ENCODE measurements at regions not wholly inside any gene's neighbourhood (a gene's known extent, or its start where the extent isn't known, plus 50 kb on each side); places are given as distances from the start of the nearest gene placed in this dataset.
"Not testable (repeated sequence)": the region's sequence is repeated elsewhere in the genome, so short reads cannot be mapped to it uniquely, and the experiment has no call there.

DNA sequence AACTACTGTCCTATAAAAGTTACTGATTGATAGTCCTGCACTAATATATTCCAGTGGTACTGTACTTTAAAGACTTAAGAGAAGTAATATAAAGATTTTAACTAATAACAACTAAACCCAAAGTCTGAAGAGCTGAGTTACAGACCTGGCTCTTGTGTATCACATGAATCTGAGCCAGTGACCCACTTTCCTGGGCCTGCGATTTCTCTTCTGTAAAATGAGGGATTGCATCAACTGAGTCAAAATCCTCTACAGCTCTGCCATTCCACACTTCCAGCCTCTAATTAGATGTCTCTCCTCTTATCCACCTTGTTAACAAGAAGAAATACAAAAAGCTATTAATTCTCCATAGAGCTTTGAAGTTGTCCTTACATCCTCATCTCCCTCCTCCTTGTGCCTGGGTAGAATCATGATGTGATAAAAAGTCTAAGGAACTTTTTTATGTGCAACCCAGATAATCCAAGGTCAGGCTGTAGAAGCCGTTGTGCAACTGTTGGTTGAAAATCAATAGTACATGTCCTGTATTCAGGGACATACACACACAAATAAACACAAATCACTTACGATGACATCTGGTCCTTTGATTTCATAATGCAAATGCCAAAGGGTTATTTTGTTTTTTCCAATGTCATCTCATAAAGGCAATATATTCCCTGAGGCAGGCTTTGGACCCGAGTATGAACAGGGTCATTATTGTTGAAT lies 410.3 kb downstream of the KCNA4 start (continued):
- TF ChIP-seq, protein P1, sequence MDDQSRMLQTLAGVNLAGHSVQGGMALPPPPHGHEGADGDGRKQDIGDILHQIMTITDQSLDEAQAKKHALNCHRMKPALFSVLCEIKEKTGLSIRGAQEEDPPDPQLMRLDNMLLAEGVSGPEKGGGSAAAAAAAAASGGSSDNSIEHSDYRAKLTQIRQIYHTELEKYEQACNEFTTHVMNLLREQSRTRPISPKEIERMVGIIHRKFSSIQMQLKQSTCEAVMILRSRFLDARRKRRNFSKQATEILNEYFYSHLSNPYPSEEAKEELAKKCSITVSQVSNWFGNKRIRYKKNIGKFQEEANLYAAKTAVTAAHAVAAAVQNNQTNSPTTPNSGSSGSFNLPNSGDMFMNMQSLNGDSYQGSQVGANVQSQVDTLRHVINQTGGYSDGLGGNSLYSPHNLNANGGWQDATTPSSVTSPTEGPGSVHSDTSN (IDR thresholded peaks at IDR 0.05) = no peak
- no peak for TF ChIP-seq TCF12 (IDR thresholded peaks at IDR 0.05)
- TF ChIP-seq GABPA (IDR thresholded peaks at IDR 0.05; ENCODE audit: low read depth) = no peak
- no peak for TF ChIP-seq RAD21 (IDR thresholded peaks at IDR 0.05; ENCODE audit: low read length)
- TF ChIP-seq CHD2 (IDR thresholded peaks at IDR 0.05; ENCODE audit: low read length, partially characterized antibody) = no peak

DNA sequence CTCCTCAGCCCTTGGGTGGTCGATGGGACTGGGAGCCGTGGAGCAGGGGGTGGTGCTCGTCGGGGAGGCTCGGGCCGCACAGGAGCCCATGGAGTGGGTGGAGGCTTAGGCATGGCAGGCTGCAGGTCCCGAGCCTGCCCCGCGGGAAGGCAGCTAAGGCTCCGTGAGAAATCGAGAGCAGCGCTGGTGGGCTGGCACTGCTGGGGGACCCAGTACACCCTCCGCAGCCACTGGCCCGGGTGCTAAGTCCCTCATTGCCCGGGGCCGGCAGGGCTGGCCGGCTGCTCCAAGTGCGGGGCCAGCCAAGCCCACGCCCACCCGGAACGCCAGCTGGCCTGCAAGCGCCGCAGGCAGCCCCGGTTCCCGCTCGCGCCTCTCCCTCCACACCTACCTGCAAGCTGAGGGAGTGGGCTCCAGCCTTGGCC lies 416.7 kb downstream of the KCNA4 start:
- CTCF ChIA-PET; H3F3A ChIP-seq (replicated peaks; ENCODE audit: insufficient read depth); H3K4me1 ChIP-seq (ENCODE audit: control insufficient read depth in 1 of 2, insufficient read depth in 2 of 2, low read depth in 1 of 2, low read length in 1 of 2); H3K79me2 ChIP-seq (ENCODE audit: insufficient read depth); H3K27ac ChIP-seq (ENCODE audit: low read depth in 2 of 2, low read length in 1 of 2); H3K4me2 ChIP-seq; H3K36me3 ChIP-seq (replicated peaks in 1 of 2; ENCODE audit: control insufficient read depth in 1 of 2, insufficient read depth in 2 of 2, low read length in 1 of 2); H3K9me2 ChIP-seq; H3K9me3 ChIP-seq; POLR2A ChIA-PET; H3K27me3 ChIP-seq (ENCODE audit: insufficient read depth); H3K9ac ChIP-seq; DNase-seq; H2AFZ ChIP-seq (ENCODE audit: low read depth); H3K4me3 ChIP-seq (ENCODE audit: low read depth in 2 of 2, low read length in 1 of 2); H4K20me1 ChIP-seq (ENCODE audit: insufficient read depth): not testable (repeated sequence)
- WGBS (ENCODE audit: low lambda C conversion rate) = 77% methylated on average over 5 of the region's 27 CpGs

DNA sequence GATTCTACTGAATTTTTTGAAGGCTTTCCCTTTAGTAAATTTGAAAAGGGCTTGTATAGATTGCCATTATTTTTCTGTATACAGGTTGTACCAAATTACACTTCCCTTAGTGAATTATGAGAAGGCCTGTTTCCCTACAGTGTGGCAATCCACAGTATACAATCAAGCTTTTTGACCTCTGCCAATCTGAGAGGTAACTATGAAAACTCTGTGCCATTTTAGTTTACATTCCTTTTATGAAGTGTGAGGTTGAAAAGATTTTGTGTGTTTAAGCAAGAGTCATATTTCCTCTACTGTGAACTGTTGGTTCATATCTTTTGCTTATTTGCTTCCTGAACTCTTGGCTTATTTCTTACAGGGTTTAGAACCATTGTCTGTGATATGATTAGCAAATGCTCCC lies 432.5 kb downstream of the KCNA4 start:
- H3K36me3 ChIP-seq (replicated peaks in 1 of 2; ENCODE audit: control insufficient read depth in 1 of 2, insufficient read depth in 2 of 2, low read length in 1 of 2) = no peaks in the 10 kb centered on the region
- H2AFZ ChIP-seq (ENCODE audit: low read depth) = no peak overlapping the region
- H3K27me3 ChIP-seq (ENCODE audit: insufficient read depth) = no peaks in the 10 kb centered on the region
- no peaks in the 10 kb centered on the region for H3K4me1 ChIP-seq (ENCODE audit: control insufficient read depth in 1 of 2, insufficient read depth in 2 of 2, low read depth in 1 of 2, low read length in 1 of 2)
- no peak for DNase-seq
- no peaks in the 10 kb centered on the region for H3F3A ChIP-seq (replicated peaks; ENCODE audit: insufficient read depth)
- H3K4me3 ChIP-seq (ENCODE audit: low read depth in 2 of 2, low read length in 1 of 2) = no peak overlapping the region
- POLR2A ChIA-PET = no interaction called here
- no peak overlapping the region for H3K9ac ChIP-seq
- no peak overlapping the region for H3K27ac ChIP-seq (ENCODE audit: low read depth in 2 of 2, low read length in 1 of 2)
- H3K9me2 ChIP-seq = no peaks in the 10 kb centered on the region
- TF ChIP-seq GATA2 (CRISPR knock-in tag; IDR thresholded peaks at IDR 0.05) (no peak), JUND (IDR thresholded peaks at IDR 0.05) (no peak), EZH2phosphoT487 (IDR thresholded peaks at IDR 0.05; ENCODE audit: borderline replicate concordance, low read depth) (no peak), RAD21 (IDR thresholded peaks at IDR 0.05; ENCODE audit: low read length) (no peak), TAF1 (IDR thresholded peaks at IDR 0.05; ENCODE audit: borderline replicate concordance, low read depth, low read length) (no peak)
- TF ChIP-seq, protein P2, sequence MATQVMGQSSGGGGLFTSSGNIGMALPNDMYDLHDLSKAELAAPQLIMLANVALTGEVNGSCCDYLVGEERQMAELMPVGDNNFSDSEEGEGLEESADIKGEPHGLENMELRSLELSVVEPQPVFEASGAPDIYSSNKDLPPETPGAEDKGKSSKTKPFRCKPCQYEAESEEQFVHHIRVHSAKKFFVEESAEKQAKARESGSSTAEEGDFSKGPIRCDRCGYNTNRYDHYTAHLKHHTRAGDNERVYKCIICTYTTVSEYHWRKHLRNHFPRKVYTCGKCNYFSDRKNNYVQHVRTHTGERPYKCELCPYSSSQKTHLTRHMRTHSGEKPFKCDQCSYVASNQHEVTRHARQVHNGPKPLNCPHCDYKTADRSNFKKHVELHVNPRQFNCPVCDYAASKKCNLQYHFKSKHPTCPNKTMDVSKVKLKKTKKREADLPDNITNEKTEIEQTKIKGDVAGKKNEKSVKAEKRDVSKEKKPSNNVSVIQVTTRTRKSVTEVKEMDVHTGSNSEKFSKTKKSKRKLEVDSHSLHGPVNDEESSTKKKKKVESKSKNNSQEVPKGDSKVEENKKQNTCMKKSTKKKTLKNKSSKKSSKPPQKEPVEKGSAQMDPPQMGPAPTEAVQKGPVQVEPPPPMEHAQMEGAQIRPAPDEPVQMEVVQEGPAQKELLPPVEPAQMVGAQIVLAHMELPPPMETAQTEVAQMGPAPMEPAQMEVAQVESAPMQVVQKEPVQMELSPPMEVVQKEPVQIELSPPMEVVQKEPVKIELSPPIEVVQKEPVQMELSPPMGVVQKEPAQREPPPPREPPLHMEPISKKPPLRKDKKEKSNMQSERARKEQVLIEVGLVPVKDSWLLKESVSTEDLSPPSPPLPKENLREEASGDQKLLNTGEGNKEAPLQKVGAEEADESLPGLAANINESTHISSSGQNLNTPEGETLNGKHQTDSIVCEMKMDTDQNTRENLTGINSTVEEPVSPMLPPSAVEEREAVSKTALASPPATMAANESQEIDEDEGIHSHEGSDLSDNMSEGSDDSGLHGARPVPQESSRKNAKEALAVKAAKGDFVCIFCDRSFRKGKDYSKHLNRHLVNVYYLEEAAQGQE (IDR thresholded peaks at IDR 0.05; ENCODE audit: low read depth, low read length) = no peak
- TF ChIP-seq, protein P3, sequence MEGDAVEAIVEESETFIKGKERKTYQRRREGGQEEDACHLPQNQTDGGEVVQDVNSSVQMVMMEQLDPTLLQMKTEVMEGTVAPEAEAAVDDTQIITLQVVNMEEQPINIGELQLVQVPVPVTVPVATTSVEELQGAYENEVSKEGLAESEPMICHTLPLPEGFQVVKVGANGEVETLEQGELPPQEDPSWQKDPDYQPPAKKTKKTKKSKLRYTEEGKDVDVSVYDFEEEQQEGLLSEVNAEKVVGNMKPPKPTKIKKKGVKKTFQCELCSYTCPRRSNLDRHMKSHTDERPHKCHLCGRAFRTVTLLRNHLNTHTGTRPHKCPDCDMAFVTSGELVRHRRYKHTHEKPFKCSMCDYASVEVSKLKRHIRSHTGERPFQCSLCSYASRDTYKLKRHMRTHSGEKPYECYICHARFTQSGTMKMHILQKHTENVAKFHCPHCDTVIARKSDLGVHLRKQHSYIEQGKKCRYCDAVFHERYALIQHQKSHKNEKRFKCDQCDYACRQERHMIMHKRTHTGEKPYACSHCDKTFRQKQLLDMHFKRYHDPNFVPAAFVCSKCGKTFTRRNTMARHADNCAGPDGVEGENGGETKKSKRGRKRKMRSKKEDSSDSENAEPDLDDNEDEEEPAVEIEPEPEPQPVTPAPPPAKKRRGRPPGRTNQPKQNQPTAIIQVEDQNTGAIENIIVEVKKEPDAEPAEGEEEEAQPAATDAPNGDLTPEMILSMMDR (IDR thresholded peaks at IDR 0.05) = no peak
- TF ChIP-seq, protein P4, sequence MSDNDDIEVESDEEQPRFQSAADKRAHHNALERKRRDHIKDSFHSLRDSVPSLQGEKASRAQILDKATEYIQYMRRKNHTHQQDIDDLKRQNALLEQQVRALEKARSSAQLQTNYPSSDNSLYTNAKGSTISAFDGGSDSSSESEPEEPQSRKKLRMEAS (IDR thresholded peaks at IDR 0.05; ENCODE audit: low read depth) = no peak
- no peak overlapping the region for H3K4me2 ChIP-seq
- CTCF ChIA-PET = no interaction called here
- no peaks in the 10 kb centered on the region for H3K79me2 ChIP-seq (ENCODE audit: insufficient read depth)
- H3K9me3 ChIP-seq = no peaks in the 10 kb centered on the region
- no peaks in the 10 kb centered on the region for H4K20me1 ChIP-seq (ENCODE audit: insufficient read depth)
